OCI-LY7 (cell line): ENCODE measurements at regions not wholly inside any gene's neighbourhood (a gene's known extent, or its start where the extent isn't known, plus 50 kb on each side); places are given as distances from the start of the nearest gene placed in this dataset.

Experiments
- CTCF ChIP-seq: fragments of 200-600 bp; sonication (generic); conservative IDR thresholded peaks from 2 replicates; pipeline ENCODE4 v1.5.1; 2014; ENCODE audit warnings: mild to moderate bottlenecking, antibody characterized with exemption, low read length, moderate library complexity, mixed read lengths
- EZH2phosphoT487 ChIP-seq: fragments of 200-600 bp; sonication (generic); IDR thresholded peaks from 2 replicates; pipeline ENCODE4 v1.6.1; 2018; ENCODE audit warnings: low read depth, borderline replicate concordance, mild to moderate bottlenecking, mixed run types, antibody characterized with exemption, low read length, moderate library complexity, mixed read lengths

GRCh38 chr17:15119968-15120367 is 145.2 kb downstream of the PMP22 start:
- no peak for TF ChIP-seq CTCF
- TF ChIP-seq EZH2phosphoT487, result no peak
